GM18517 (cell line): ENCODE measurements at regions not wholly inside any gene's neighbourhood (a gene's known extent, or its start where the extent isn't known, plus 50 kb on each side); places are given as distances from the start of the nearest gene placed in this dataset.
A peak's percentile ranks its signal among the peaks of the same experiment; 100 is the strongest.
"Not testable (repeated sequence)": the region's sequence is repeated elsewhere in the genome, so short reads cannot be mapped to it uniquely, and the experiment has no call there.

ENCODE experiments used
- ATAC-seq: cut with Tn5 transposase; IDR thresholded peaks from one replicate; pipeline ENCODE4 v1.9.1; 2021; ENCODE audit warnings: mild to moderate bottlenecking, moderate library complexity; ENCODE audit not compliant: unreplicated experiment

DNA sequence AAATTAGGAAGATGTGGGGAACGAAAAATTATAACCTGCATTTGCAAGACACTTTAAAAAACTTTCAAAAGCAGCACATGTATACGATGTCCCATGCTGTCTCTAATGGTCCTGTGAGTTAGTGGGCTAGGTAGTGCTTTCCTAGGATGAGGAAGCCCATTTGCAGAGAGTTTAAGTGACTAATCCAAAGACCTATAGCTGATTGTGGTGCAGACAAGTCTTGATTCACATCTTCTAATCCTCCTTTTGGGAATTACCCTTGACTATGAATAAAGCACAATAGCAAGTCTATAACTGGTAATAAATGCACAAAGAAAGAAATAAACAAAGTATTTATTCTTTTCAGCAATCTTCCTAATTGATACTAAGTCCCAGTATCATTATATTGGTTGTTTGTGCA, 234.6 kb upstream of the FANCL start:
- ATAC-seq: no peak

DNA sequence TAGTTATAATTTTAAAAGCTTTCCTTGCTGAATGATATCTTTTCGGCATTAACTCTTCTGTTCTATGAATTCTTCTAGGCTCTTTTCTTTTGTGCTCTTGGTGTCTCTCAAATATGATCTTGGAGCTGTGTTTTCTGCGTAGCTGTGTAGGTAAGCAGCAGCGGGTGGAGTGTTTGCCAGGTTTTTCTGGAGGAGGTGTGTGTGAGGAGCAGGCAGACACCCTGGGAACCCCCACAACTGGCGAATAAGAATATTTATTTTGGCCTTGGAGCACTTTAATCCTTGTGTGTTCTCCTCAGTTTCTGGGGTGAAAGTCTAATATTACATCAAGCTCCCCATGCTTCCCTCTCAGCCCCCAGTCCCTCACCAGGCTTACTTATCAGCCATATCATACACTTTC, 232.0 kb upstream of the FANCL start:
- ATAC-seq: no peak

DNA sequence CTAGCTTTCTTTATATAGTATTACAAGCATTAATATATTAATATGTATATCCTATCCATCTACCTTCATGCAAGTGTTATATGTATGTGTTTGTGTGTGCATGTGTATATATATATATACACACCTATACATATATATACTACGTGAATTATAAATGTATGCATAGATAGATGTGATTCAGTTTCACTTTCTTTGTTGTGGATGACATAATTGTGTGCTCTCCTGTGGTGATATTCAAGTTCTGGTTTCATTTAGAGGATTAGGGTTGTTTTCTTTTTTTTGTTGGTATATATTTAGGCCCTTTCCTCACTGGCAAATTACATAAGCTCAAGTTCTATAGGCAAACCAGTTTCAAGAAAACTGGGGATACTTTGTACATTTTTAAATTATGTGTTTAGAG, 225.7 kb upstream of the FANCL start:
- peak; percentile 62 for ATAC-seq

DNA sequence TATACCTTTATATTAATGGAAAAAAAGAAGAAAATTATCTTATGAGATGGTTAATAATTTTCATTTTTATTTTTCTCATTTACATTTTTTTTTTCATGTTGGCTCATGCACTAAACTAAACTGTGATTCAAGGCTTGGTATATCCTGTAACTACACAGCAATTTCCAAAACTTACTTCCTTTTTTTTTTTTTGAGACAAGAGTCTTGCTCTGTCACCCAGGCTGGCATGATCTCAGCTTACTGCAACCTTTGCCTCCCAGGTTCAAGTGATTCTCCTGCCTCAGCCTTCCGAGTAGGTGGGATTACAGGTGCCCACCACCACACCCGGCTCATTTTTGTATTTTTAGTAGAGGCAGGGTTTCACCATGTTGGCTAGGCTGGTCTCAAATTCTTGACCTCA, 224.9 kb upstream of the FANCL start:
- ATAC-seq: not testable (repeated sequence)

DNA sequence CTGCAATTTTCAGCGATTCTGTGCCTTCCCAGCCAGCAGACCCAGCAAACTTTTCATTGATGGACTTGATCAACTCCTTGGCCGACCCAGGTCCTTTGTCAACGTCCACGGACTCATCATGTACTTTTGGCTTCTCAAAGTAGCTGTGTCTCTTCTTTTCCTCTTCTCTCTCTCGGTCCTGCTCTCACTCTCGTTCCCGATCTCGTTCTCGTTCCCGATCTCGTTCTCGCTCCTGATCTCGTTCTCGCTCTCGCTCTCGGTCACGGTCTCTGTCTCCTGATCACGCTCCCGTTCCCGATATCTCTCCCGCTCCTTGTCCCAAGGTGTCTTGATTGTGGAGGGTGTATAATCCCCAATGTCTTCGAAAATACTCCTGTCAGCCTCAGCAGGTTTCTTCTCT, 219.5 kb upstream of the FANCL start:
- no peak for ATAC-seq

DNA sequence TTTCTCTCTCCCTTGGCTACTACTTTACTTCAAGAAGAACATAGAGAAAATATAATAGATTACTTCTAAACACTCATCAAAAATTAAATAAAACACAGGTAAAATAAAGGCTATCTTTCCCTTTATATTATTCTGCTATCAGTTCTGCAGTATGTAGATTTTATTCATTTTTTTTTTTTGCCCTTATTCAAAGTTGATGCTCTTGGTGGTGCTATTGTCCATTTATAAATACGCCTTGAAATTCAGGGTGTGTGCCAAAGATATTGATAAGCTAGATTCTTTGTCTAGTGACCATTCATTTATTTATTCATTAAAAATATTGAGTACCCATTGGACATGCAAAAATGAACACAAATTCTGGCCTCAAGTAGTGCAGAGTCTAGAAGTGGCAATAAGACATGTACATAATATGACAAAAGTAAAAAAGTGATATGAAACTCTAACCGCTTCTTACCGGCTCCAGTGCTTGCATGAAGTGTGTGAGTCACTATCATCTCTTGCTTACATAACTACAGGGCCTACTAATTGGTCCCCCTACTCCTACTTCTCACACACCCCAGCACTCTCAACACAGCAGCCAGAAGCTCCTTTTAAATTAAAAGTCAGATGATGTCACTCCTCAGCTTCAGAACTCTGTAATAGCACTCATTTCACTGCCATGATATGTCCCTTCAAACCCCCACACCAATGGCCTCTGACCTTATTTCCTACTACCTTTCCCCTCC, 208.3 kb upstream of the FANCL start:
- peak; percentile 89 for ATAC-seq

DNA sequence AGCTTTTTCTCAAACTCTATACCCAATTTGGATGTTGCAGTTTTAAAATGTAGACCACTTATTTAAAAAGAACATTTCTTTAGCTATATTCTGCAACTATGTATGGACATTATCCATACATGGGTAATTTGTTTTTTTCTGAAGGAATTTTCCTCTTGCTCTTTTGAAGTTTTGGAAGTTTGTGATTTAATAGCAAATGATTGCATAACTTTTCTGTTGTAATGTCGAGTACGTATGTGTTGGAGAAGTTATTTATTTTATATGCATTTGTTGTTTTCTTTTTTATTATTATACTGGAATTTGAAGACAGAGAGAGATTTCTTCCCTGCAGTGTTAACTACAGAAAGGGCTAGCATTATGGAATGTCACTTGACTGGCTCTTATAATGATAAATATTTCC, 207.7 kb upstream of the FANCL start:
- ATAC-seq: no peak

DNA sequence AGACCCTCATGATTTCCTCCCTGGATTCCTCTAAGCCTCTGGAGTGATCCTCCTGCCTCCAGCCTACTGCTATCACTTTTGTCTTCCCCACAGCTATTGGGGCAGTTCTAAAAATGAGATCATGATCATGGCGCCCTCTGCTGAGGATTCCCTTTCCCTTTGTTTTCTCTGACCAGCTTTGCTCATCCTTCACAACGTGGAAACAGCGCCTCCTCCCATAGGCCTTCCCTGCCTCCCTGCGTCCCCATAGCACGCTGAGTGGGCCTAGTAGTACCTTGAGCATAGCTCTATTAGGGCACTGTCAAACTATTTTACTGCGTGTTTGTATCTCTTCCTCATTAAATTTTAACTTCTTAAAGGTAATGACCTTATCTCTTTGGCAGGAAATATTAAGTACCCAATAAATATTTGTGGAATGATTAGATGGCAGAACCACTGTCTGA, 207.0 kb upstream of the FANCL start:
- ATAC-seq: no peak

DNA sequence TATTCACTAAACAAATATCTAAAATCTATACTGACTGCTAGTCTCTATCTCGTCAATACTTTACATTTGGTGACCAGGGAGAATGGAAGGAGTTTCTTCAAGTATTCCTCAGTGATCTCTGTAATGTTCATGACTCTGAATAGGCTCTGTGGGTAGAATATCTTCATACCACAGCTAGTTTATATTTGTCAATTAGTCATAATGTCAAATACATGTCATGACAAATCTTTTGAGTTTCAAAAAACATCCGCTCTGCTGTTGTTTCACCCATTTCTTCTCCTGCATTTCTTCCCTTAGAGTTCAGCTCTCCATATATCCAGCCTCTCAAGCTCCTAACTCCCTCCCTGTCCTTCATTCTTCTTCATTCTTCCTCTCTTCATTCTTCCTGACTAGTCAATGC, 206.5 kb upstream of the FANCL start:
- ATAC-seq: no peak

DNA sequence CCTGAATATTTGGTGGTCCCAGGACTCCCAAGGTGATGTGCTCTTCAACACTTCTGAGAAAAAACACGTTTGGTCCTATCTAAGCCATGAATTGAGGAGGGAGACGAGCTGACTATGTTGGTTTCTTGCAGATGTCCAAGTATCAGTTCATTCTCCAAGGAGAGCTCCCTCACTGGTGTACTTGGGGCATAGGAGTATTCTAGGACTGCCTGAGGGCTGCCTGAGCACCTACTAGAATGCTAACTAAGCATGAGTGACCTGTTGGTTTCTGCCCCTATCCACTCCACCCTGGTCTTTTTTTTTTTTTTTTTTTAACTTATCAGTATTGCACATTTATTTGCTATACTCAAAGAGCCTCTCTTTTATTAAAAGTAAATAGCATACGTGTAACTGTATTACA, 200.5 kb upstream of the FANCL start:
- no peak for ATAC-seq

DNA sequence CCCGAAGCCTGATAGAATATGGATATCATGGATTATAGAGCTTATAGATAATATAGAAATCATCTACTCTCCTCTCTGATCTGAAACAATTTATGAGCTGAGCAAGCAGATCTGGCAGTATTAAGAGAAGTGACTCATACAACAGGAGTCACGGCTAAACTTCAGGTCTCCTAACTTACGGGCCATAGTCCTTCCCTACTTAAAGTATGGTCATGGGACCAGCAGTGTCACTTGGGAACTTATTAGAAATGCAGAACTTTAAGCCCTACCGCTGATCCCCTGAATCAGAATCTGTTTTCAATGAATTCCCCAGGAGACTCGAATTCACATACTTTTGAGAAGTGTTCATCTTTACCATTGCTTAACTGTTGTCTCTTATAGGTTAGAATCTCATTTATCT, 195.7 kb upstream of the FANCL start:
- ATAC-seq: no peak

DNA sequence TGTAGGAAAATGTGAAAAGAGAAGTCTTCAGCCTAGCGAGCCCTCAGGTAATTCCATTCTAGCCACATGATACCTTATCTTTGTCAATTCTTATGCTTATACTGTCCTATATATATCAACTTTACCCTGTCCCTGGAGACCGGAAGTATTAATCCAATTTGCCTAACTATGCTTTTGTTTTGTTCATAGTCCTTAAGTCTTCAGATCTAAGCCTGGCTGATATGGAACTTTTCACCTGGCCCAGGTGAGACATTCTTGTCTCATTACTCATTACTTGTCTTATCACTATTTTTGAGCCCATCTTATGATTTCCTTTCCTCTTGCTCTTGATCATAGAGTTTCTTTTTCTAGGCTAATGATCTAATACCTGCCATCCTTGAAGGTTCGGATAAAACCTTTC, 194.1 kb upstream of the FANCL start:
- no peak for ATAC-seq

DNA sequence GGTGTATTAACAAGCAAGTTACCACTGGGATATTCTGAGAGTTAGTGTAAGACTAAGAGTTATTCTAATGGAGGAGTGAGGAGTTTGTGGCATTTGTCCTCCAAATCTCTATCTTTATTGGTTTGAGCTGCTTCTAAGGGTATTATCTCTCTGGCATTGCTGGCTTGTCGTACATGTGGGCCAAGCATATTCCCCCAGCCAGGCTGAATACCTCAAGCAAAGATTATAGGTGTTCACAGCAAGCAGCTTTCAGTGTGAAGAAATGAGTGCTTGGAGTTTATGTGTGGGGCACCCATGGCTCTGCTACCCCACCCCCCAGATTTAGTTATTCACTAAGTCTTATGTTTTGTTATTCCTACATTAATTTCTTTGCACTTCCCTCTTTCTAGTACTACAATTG, 193.6 kb upstream of the FANCL start:
- no peak for ATAC-seq

DNA sequence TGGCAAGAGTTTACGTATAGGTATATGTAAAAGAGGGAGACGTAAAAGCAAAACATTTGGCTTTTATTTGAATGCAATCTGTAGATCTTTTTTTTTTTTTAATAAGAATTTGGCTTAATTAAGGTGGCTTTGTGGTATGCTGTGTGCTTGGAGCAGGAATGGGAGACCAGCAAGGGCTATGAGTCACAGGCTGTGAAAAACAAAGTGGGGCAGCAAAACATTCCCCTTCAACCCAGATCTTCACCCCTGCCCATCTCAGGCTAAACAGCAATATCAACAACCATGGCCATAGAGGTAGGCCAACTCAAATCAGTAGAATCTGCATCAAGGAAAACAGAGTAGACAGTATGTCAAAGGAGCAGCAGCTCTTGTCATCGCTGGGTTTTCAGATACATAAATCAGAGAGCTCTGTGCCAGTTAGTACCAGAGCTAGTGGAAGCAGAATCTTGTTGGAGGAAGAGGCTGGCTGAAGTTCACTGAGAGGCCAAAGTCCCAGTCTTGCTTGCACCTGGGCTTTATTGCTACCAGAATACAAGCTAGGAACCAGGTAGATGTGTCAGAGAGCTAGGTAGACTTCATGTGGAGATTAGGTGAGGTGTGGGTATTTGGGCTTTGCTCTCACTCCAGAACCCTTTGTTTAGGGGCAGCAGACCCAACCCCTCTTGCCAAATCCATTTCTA, 191.5 kb upstream of the FANCL start:
- no peak for ATAC-seq

DNA sequence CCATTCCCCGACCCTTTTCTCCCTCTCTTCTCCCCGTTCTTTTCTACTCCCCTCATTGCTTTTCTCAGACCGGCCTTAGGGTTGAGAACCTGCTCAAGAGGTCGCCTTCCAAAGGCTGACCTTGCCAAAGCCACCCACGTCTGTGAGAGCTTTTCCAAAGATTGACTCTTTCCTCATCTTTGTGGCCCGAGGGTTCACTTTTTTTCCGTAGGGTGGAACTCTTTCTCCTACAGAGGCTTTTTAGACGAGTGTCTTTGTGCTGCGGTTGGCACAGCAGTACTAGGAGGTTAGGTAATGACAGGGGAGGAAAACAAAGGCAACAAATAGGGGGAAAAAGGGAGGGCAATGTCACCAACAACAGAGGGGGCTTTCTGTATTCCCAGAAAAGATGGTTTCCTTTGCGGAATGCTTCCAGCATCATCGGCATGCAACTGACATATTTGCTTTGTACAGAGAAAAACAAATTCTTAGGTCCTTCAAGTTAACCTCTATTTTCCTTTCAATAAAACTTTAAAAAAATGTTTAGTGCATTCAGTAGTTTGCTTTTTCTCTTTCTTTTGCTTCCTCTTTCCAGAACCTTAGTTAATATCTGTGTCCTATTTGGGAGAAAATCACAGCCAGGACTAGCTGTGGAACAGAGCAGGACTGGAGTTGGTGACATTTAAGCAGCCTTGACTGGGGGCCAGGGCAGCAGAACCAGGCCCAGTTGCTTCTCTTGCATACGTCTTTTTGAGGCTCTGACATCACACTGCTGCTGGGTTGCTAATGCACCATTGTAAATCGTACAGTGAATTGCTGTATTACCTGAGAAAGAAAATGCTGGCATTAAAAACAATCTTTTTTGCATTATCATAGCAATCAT, 188.1 kb upstream of the FANCL start:
- no peak for ATAC-seq

DNA sequence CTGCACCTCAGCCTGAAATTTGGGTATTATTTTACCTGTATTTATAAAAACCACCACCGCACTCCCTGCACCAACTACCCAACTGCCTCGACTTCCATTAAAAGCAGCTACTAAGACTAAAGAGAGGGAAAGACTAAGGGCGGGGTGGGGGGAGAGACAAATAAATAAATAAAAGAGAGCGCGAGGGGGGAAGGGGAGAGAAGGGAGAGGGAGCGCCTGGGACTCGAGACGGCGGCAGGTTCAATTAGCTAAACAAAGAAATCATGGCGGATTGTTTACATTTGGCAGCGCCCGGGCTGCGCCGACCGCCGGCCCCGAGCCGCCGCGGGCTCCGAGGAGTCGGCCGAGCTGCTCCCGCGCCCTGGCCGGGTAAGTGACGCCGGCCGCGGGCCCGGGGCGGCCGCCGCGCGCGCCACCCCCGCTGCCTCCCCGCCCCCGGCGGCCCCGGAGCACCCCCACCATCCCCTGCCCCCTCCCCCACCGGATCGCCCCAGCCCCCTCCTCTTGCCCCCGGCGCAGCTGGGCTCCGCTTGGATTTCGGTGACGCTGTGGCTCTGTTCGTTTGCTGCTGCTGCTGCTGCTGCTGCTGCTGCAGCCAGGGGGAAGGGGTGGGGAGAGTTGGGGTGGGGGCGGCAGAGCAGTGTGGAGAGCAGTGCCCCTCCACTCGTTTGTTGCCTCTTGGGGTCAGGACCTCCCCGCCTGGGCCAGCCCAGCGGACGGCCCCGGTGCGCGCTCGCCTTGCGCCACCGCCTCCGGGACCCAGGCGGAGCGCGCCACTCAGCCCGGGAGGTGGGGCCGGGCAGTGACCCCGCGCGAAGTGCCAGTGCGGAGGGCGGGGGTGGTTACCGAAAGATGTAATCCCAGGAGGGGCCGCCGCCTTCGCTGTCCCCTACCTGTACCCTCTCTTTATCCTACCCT, 187.2 kb upstream of the FANCL start:
- ATAC-seq: no peak

DNA sequence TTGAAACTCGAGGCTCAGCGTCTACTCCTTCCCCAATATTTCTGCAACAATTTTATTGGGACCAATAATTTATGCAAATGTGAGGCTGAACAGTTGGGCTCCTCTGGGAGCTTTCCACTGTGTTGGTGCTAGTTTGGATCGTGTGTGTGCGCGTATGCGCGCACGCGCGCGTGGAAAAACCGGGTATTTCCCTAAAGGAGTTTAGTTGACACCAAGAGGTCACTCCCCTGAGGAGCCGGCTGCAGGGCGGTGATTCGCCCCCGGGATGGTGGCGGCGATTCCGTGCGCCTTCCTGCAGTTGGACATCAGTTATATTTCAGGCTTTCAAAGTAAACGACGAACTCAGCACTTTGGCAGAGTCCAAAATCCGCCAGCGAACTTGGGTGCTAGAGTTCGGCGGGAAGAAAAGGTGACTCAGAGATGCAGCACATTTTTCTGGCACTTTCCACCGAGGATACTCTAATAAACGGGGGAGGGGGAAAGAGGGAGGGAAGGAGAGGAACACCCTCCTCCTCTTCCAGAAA, 186.5 kb upstream of the FANCL start:
- ATAC-seq: no peak

DNA sequence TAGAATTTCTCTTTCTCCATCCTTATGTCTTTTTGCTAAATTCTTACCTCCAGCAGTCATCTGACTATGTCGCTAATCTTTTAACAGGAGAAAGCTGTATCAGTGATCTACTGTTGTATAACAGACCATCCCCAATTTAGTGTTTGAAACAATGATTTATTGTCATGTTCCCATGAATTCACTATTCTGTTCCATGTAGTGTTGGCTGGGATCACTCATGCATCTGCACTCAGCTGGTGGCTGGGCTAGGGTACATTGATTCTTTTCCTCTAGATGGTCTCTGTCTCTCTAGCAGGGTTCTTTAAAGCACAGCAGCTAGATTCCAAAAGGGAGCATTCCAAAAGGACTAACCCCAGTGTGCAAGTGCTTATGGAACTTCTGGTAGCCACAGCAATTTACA, 184.2 kb upstream of the FANCL start:
- no peak for ATAC-seq

DNA sequence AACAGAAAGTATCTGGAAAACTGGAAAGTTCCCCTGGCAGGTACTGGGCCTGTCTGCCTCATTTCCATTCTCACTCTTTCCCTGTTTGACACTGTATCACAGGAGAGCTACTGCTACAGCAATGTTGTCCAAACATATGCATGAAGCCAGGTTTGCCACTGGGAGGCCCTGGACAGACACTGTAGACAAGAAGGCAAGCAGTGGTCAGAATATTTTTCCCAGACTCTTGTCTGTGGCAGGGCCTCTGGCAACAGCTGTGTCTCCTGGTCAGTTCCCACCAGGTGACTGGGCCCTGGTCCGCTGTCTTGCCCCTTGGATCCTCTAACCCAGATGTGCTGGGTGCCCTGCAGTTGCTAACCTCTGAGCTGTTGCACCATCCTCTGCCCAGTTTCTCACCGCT, 178.9 kb upstream of the FANCL start:
- no peak for ATAC-seq

DNA sequence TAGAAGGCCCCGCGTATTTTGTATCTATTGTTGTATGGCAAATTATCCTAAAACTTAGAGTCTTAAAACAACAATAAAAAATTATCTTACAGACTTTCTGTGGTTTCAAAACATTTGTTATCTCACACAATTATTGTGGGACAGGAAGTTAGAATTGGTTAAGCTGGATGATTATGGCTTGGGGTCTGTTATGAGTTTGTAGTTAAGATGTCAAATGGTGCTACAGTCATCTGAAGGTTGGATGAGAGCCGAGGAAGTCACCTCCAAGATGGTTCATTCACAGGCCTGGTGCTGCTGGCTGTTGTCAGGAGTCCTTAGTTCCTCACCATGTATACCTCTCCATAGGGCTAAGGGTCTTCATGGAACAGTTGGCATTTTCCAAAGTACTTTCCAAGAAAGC, 175.6 kb upstream of the FANCL start:
- ATAC-seq: no peak

DNA sequence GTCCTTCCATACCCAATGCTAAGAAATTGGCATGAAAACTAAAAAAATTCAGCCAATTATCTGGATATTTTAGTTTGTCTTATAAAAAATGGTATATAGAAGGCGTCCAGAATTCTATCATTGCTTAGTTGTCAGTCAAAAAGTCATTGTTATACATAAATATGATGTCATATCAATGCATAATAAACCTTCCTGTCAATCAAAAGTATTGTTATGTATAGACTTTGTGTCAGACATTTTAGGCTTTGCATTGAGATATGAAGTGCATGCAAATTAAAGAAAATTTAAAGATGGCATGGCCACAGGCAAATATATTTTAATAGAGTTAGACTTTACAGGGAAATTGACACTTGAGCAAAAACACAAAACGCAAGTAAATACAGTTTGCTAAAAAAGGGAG, 173.4 kb upstream of the FANCL start:
- no peak for ATAC-seq
